Calu3 (cell line): ENCODE measurements at regions not wholly inside any gene's neighbourhood (a gene's known extent, or its start where the extent isn't known, plus 50 kb on each side); places are given as distances from the start of the nearest gene placed in this dataset.

ENCODE experiments used
- BruUV-seq: library from RNA; stranded (reverse); fragments of 400-500 nt; replicated peaks from 2 replicates; lab custom pipeline; 2021; lab: Mats Ljungman, UMichigan
- CTCF ChIA-PET: fragments of 300-600 bp; sonication (Branson Sonifier 250); formaldehyde crosslinking; loops from one replicate; lab custom pipeline; 2022; ENCODE audit warnings: antibody characterized with exemption; lab: Charles Lee
- DNase-seq: peaks from one replicate; pipeline ENCODE4 v3.0.0; 2022
- H3K27ac Mint-ChIP-seq: one replicate; pipeline ENCODE4 v1.8.0; 2022; ENCODE audit warnings: mixed read lengths; ENCODE audit not compliant: unreplicated experiment
- H3K27me3 Mint-ChIP-seq: one replicate; pipeline ENCODE4 v1.8.0; 2022; ENCODE audit warnings: mixed read lengths; ENCODE audit not compliant: unreplicated experiment
- H3K36me3 Mint-ChIP-seq: one replicate; pipeline ENCODE4 v1.8.0; 2022; ENCODE audit warnings: mild to moderate bottlenecking, moderate library complexity, mixed read lengths; ENCODE audit not compliant: insufficient read depth, unreplicated experiment
- H3K4me1 Mint-ChIP-seq: one replicate; pipeline ENCODE4 v1.8.0; 2022; ENCODE audit warnings: mild to moderate bottlenecking, low read depth, mixed read lengths; ENCODE audit not compliant: unreplicated experiment
- H3K4me3 Mint-ChIP-seq: one replicate; pipeline ENCODE4 v1.8.0; 2022; ENCODE audit warnings: mild to moderate bottlenecking, low read depth, moderate library complexity, mixed read lengths; ENCODE audit not compliant: unreplicated experiment
- H3K9me3 Mint-ChIP-seq: one replicate; pipeline ENCODE4 v1.8.0; 2022; ENCODE audit warnings: low read depth, mixed read lengths; ENCODE audit not compliant: unreplicated experiment
- intact Hi-C: fragments of 100-400 bp; cut with micrococcal nuclease; formaldehyde crosslinking; loops from one replicate; pipeline ENCODE4 v1.10.0; 2022; ENCODE audit not compliant: unreplicated experiment
- TF ChIP-seq, protein P1 (sequence below): fragments of 200-600 bp; IDR thresholded peaks from one replicate; pipeline ENCODE4 v1.8.0; 2022; ENCODE audit warnings: antibody characterized with exemption; ENCODE audit not compliant: unreplicated experiment

DNA sequence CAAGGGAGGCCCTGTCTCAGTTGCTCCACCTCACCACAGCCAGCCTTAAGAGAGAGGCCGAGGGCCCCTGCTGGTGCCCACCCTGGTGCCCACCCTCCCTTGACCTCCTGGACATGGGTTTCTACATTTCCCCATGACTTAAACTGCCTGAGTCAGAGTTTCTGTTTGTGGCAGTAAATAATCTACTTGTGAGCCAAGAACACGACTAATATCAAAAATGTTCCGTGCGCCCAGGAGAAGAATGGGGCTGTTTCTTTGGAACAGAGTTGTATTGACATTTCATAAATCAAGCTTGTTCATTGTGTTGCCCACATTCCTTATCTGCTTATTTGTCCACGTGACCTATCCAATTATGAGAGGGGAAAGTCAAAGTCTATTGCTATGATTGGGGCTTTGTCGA, 143.5 kb downstream of the ANKRD60 start:
- TF ChIP-seq, protein P1, sequence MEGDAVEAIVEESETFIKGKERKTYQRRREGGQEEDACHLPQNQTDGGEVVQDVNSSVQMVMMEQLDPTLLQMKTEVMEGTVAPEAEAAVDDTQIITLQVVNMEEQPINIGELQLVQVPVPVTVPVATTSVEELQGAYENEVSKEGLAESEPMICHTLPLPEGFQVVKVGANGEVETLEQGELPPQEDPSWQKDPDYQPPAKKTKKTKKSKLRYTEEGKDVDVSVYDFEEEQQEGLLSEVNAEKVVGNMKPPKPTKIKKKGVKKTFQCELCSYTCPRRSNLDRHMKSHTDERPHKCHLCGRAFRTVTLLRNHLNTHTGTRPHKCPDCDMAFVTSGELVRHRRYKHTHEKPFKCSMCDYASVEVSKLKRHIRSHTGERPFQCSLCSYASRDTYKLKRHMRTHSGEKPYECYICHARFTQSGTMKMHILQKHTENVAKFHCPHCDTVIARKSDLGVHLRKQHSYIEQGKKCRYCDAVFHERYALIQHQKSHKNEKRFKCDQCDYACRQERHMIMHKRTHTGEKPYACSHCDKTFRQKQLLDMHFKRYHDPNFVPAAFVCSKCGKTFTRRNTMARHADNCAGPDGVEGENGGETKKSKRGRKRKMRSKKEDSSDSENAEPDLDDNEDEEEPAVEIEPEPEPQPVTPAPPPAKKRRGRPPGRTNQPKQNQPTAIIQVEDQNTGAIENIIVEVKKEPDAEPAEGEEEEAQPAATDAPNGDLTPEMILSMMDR = no peak
- H3K4me1 Mint-ChIP-seq = peaks cover 47% of the 10 kb centered on the region
- no TSS peak for BruUV-seq
- H3K36me3 Mint-ChIP-seq = peaks cover 21% of the 10 kb centered on the region
- peaks cover 3% of the 10 kb centered on the region for H3K9me3 Mint-ChIP-seq
- H3K4me3 Mint-ChIP-seq = peak overlapping the region; percentile 49
- intact Hi-C loops = loop anchor here (1.0 to 10.0 kb wide), 5 partner anchors 48 to 374 kb away; partner anchors contain the start of gene PMEPA1
- CTCF ChIA-PET = interaction anchor here (0.6 to 3.7 kb wide), 17 partner anchors 27 to 796 kb away, joined by 3 to 34 read pairs (median 6); partner anchors contain the start of gene PMEPA1
- H3K27ac Mint-ChIP-seq = peak overlapping the region; percentile 97
- peak; percentile 80 for DNase-seq
- no peaks in the 10 kb centered on the region for H3K27me3 Mint-ChIP-seq

DNA sequence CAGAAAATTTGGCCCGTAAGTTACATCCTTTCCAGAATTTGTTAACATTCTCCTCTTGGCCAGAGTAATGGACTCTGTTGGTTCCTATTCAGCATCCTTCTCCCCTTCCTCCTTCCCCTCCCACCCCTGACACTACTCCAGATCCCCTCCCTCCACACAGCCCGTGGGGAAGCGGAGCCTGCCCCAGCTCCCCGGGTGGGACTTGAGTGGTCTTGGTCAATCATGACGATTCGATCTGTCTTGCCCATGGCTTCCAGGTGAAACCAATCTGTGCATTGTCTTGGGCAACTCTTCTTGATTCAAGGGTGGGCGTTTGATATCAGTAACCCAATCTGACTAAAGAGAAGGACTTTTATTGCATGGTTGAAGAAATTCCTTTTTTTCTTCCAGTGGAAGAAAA, 143.9 kb downstream of the ANKRD60 start:
- peaks cover 3% of the 10 kb centered on the region for H3K9me3 Mint-ChIP-seq
- peaks cover 21% of the 10 kb centered on the region for H3K36me3 Mint-ChIP-seq
- intact Hi-C loops = loop anchor here (2.0 to 10.0 kb wide), 4 partner anchors 48 to 374 kb away; partner anchors contain the start of gene PMEPA1
- peak overlapping the region; percentile 97 for H3K27ac Mint-ChIP-seq
- TF ChIP-seq, protein P1 = no peak
- H3K4me1 Mint-ChIP-seq = peaks cover 47% of the 10 kb centered on the region
- H3K27me3 Mint-ChIP-seq = no peaks in the 10 kb centered on the region
- H3K4me3 Mint-ChIP-seq = peak overlapping the region; percentile 49
- no peak for DNase-seq
- no TSS peak for BruUV-seq
- CTCF ChIA-PET = interaction anchor here (0.7 to 3.7 kb wide), 12 partner anchors 9 to 462 kb away, joined by 3 to 34 read pairs (median 8); partner anchors contain the start of gene PMEPA1

DNA sequence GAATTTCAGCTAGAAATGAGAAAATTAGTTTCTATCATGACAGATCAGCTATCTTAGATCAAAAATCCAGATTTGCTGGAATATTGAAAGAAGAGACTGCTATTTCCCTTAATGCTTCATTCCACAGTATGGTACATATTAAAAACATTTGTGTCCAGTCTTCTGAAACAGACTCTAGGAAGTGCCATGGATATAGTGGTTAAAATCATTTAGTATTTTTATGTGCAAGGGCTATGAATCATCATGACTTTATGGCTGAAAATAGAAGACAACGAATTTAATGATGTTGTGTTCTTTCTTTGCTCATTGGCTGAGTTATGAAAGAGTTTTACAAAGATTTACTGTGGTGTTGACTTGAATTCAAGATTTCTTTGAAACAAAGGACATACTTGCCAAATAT, 146.6 kb downstream of the ANKRD60 start:
- intact Hi-C loops = loop anchor here (10.0 kb wide), 1 partner anchor 267 kb away; no protein-coding TSS in a partner anchor
- no TSS peak for BruUV-seq
- CTCF ChIA-PET = interaction anchor here (1.0 kb wide), 1 partner anchor 64 kb away, joined by 3 read pairs; no protein-coding TSS in a partner anchor
- H3K4me3 Mint-ChIP-seq = no peak overlapping the region
- H3K36me3 Mint-ChIP-seq = peaks cover 21% of the 10 kb centered on the region
- TF ChIP-seq, protein P1 = no peak
- H3K4me1 Mint-ChIP-seq = peaks cover 46% of the 10 kb centered on the region
- peak overlapping the region; percentile 71 for H3K27ac Mint-ChIP-seq
- no peaks in the 10 kb centered on the region for H3K9me3 Mint-ChIP-seq
- DNase-seq = no peak
- H3K27me3 Mint-ChIP-seq = no peaks in the 10 kb centered on the region

DNA sequence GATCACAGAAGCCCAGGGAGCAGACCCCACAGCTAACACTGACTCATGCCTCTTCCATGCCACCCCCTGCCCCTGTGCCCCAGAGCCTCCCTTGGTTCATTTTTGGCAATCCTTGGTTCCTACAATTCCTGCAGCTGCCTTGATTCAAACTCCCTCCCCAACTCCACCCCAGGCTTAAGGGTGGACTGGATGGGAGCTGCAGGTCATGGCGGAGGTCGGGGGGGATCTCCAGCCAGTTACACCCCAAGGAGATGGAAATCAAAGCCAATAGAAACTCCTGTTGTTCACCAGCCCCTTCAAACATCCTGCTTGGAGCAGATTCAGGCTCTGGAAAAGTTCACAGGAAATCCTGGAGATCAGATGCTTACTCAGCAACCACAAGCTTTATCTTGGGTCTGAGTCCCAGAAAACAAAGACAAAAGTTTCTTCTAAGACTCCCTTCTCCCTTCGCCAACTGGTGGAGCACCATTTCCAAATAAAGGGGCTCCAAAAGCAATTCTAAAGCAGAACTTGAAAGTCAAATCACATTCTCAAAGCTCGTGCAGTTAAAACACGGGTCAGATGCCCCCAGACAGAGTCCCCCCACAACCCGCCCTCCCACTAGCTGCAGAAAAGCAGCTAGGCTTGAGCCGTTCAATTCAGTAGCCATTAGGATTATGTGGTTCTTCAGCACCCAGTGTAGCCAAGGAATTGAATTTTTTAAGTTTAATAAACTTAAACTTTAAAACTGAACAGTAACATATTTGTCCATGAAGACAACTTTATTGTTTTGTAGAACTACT, 149.5 kb downstream of the ANKRD60 start:
- Mint-ChIP-seq H3K27me3 (no peaks in the 10 kb centered on the region), H3K27ac (peak overlapping the region; percentile 61), H3K36me3 (no peaks in the 10 kb centered on the region), H3K4me3 (no peak overlapping the region), H3K9me3 (peaks cover 3% of the 10 kb centered on the region), H3K4me1 (peaks cover 36% of the 10 kb centered on the region)
- intact Hi-C loops = no loop called here
- no TSS peak for BruUV-seq
- TF ChIP-seq, protein P1 = no peak
- peak; percentile 2 for DNase-seq
- CTCF ChIA-PET = interaction anchor here (0.6 to 1.3 kb wide), 3 partner anchors 24 to 89 kb away, joined by 4 to 7 read pairs (median 4); no protein-coding TSS in a partner anchor
